GM19025 (cell line): ENCODE measurements at regions not wholly inside any gene's neighbourhood (a gene's known extent, or its start where the extent isn't known, plus 50 kb on each side); places are given as distances from the start of the nearest gene placed in this dataset.
A peak's percentile ranks its signal among the peaks of the same experiment; 100 is the strongest.
"Not testable (repeated sequence)": the region's sequence is repeated elsewhere in the genome, so short reads cannot be mapped to it uniquely, and the experiment has no call there.

Source experiments
- ATAC-seq: cut with Tn5 transposase; IDR thresholded peaks from one replicate; pipeline ENCODE4 v1.9.1; 2021; ENCODE audit warnings: mild to moderate bottlenecking, low read depth, moderate library complexity; ENCODE audit not compliant: unreplicated experiment

DNA sequence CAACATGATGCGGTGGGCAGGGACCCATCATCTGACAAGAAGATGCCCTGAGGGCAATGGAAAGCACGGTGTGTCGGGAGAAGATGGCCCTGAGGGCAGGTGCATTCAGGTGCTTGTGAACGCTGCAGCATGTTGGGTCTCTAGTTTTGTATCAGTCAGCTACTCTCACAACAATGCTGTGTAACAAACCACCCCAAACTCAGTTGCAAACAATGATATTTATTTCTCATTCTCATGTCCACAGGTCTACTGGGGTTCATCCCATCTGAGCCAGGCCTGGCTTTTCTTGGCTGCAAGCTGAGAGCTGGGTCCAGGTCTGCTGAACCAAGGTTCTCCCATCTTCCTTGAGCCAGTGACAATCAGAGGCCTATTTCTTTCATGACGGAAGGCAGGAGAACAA is 461.6 kb downstream of the PREX1 start:
- ATAC-seq = no peak

DNA sequence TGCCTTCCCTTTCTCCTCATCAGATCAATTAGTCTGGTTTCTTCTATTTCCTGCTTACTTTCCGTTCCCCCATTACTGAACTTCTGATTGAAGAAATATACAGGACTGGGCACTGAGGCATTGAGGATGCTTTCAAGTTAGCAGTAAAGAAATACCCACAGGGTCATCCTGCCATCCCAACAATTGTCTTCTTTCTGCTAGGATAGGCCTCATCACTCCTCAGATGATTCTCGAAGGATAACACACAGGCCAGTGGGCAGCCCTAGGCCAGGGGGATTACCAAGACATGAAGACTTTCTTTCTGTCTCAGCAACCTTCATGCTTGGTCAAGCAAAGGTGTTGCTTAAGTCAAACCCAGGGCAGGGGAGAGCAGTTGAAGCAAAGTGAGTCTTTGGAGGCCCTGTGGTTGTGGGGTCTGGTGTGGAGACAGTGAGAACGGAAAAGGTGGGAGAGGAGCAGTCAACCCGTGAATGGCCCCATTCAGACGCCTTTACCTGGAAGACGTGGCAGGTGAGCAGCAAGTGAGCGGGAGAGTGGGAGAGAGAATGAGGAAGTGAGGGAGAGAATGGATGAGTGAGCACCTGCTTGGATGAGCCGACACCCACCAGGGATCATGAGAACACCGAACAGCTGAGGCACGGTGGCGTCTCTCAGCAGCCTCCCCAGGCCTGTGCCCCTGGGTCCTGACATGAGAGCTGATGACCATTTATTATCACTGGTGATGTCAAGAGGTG is 462.9 kb downstream of the PREX1 start:
- no peak for ATAC-seq

DNA sequence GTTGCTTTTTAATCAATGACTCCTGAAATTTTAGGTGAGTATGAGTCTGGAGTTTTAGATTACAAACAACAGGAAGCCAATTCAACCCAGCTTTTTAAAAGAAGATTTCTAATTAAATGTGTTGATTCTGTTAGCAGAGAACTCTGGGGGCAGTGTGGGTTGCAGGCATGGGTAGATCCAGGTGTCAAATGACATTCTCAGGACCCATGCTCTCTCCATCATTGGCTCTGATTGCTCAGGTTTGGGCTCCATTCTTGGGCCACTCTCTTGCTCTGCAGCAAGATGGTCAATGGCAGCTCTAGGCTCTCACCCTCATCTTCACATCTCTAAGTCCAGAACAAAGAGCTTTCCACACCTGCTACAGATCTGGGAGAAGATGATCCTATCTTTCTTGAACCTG is 463.7 kb downstream of the PREX1 start:
- ATAC-seq = no peak

DNA sequence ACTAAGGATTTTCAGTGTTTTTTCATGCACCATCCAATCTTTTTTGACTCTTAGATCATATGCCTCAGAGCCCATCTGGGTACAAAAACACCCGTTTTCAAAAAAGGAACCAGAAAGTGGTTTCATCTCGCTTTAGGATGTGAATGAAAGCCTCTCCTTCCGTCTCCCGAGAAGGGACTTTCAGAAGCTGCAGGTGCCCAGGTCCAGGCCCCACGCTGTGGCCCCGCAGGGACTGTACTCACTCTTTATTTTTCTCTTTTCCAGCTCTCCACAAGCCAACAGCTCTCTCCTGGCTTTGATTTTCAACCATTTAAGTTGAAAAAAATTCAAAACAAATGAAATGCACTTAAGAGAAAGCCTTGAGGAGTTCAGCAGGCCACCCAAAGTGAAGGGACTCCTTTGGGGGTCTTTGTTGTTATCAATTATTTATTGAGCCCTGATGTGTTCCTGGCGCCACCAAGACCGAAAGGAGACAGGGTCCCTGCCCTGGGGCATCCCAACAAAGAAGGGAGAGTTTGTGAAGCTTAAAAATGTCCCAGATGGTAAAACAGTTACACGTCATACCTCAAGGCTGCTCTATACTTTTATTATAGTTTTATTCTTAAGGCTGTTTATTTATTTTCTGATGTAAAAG is 467.3 kb downstream of the PREX1 start:
- peak; percentile 29 for ATAC-seq

DNA sequence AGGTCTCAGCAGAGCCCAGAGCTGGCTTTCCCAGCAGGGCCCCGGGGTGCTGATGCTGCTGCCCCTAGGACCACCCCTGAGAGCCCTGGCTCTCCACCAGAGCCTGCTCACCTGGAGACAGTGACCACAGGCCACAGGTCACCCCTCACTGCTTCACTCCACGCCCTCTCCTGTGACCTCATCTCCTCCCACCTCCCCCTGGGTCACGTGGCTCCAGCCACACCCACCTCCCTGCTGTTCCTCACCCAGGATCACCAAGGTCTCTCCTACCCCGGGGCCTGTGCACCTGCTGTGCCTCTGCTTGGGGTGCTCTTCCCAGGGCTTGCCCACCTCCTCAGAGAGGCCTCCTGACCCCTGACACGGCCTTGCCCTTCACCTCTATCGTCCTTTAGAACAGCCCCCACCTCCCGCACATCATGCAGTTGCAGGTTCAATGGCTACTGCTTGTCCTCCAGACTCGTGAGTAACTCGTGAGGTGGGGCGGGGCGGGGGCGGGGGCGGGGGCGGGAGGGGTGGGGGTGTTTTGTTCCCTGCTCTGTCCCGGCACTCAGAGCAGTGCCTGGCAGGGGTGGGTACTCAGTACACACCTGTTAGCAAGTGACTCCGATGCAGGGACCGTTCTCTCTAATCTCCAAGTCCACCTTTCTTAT is 468.0 kb downstream of the PREX1 start:
- peak; percentile 70 for ATAC-seq

DNA sequence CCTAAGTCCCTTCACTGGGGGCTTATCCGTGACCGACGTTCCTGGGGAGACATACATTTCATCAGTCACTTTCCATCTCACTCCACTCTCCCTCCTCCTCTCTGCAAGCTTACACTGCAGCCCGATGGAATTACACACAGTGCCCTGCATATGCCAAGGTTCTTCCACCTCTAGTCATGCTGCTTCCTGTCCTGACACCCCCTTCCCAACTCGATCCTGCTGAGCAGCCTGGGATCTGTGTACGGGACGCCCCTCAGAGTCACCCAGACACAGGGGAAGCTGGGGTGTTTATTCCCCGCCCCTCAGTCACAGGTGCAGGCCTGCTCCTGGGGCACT is 468.8 kb downstream of the PREX1 start:
- not testable (repeated sequence) for ATAC-seq

DNA sequence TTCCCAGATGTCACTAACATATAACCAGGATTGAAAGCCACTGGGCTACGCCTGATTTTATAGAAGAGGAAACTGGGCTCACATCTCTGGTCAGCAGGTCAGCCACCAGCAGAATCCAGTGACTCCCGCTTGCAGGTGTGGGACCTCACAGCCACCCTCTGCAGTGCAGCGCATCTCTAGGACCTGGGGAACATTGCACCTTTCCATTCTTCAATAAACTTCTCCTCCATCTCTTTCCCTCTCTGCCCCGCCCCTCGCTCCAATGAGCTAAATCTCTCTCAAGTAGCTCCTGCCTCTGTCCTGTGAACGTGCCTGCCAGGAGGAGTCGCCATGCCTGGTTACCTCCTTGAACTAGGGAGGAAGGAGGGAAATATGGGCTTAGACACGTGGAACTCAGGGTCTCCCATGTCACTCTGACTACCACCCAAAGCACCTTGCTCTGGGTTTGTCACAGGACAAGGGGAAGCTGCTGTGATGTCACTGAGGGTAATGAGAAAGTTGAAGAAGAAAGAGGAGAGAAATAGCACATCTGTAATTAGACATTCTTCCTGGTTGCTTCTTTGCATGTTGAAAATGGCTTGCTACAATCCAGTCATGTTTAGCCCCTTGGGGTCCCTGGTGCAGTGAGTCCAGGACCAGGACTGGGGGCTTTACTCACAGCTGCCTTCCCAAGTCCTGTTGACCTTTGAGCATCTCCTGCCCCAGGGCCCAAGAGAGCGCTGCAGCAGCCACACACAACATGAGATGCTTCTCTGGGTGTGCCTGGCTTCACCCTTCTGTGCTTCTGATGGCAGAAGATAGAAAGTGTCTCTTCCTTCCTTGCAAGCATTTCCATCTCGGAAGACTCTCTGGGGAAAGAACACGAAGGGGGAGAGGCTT is 469.4 kb downstream of the PREX1 start:
- ATAC-seq = no peak

DNA sequence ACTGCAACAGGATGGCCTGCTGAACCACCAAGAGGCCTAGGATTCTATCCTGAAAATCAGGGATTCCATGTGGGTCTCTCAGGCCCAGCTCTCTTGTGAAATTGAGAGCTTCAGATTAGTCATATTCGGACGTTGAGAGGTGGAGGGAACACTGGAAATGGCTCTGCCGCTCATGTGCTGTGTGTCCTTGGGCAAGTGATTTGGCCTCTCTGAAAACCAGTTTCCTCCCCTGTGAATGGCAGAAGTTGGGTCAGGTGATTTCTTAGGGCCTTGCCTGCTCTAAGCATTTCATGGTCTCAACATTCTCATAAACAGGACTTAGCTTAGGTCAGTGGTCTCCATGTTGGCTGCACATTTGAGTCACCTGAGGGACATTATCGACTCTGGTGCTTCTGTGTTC is 470.1 kb downstream of the PREX1 start:
- no peak for ATAC-seq

DNA sequence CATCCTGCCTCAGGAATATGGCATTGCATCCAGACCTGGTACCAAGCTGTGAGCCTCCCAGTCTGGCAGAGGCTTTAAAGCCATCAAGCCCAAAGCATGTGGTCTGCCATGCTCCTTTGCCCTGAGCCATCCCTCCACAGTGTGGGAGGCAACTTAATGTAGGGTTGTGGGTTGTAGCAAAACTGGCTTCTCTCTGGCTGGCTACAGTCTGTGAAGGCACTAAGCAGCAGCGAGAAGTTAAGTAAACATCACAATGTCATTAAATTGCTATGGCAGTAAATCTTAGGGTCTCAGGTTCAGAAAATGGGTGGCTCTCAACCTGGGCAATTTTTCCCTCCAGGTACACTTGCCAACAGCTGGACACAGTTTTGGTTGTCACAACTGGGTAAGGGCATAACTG is 472.9 kb downstream of the PREX1 start:
- no peak for ATAC-seq

DNA sequence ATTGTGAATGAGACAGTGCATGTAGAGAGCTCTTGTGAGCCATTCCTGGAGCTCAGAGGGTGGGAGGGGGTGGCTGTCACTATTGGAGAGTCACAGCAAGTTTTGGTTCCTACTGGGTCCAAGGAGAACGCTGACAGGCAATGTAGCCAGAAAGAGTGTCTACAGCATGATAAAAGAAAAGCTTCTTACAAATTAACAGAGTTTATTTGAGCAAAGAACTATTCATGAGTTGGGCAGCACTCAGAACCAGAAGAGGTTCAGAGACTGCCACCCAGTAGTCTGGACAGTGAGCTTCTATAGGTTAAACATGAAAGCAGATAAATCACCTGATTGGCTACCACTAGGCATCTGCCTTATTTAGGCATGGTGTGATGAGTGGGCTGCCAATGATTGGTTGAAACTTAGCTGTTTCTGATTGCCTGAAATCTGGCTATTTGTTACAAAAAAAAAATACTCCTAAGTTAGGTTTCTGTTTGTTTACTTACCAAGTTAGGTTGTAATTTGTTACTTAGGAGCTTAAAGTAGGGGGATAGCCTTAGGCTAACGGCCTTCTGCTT is 473.4 kb downstream of the PREX1 start:
- no peak for ATAC-seq

DNA sequence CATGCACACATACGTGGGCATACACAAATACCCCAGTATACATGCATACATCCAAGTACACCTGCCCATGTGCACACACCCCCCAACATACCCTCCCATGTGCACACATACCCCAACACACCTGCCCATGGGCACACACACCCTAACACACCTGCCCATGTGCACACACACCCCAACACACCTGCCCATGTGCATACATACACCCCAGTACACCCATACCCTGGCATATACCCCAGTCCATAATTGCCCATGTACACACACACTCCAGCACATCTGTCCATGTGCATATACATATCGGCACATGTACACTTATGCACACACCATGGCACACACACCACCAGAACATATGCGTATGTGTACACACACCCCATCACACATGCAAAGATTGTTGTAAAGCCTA is 475.2 kb downstream of the PREX1 start:
- ATAC-seq = no peak

DNA sequence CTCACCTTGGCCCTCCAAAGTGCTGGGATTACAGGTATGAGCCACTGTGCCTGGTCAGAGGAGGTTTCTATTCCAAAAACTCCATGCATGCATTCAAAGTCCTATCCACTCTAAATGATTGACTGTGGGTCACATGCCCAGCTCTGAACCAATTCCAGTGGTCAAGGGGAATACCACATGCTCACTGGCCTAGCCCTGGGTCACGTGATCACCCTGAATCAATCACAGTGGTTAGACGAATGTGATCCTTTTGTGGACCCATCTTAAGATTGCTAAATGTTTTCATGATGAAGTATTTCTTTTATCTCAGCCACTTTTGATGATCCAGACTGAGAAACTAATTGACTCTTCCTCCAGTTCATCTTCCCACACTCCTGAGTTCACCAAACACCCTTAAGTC is 475.8 kb downstream of the PREX1 start:
- no peak for ATAC-seq

DNA sequence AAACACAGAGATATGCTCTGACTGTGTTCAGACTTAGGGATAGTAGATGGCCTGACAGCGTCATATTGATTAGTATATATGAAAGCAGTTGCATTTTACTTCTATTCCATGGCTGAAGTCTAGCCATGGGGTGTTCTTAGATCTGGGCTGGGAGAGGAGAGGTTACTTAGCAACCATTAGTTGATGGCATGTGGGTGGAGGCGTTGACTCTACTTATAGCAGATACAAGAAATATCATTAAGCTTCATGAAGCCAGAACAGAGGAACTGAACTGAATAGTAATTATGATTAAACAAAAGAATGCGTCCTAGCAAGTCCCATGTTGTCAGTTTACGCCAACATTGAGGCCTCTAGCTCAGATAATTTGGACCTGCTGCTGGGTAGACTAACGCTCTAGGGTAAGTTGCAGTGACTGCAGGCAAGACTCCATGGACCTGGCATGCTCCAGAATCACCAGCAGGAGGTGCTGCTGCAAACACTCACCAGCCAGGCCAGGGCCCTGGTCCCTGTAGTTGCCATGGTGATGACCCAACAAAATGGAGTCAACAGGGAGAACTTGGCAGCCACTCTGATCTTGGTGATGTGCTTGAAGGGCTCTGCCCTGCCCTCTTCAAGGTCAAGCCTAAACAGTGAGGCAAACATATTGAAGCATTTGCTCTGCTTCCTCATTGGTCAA is 477.3 kb downstream of the PREX1 start:
- no peak for ATAC-seq

DNA sequence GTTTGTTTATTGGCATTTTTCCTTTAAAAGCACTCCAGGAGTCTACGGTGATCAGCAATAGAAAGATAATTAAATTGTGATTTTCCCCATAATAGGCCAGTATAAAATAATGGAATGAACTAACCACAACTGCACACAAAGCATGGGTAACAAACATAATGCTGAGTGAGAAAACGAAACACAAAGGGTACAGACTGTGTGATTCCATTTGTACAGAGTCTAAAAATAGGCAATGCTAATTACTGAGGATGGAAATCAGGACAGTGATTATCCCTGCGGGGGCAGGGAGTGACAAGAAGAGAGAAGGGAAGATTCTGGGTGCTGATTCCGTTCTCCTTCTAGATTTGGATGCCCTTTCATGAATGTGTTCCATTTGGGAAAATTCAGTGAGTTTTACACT is 478.1 kb downstream of the PREX1 start:
- no peak for ATAC-seq

DNA sequence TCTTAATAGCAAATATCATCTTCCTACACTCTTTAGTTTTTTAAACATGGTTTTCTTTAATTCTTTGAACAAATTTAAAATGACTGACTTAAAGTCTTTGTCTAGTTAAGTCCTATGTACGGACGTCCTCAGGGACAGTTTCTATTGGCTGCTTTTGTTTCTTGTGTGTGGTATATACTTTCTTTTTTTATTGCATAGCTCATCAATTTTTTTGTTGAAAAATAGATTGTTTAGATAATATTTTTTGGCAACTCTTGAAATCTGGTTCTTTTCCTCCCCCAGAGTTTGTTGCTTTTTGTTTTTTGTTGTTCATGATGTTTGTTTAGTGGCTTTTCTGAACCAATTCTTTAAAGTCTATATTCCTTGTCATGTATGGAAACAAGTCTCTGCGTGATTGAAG is 479.8 kb downstream of the PREX1 start:
- ATAC-seq = no peak

DNA sequence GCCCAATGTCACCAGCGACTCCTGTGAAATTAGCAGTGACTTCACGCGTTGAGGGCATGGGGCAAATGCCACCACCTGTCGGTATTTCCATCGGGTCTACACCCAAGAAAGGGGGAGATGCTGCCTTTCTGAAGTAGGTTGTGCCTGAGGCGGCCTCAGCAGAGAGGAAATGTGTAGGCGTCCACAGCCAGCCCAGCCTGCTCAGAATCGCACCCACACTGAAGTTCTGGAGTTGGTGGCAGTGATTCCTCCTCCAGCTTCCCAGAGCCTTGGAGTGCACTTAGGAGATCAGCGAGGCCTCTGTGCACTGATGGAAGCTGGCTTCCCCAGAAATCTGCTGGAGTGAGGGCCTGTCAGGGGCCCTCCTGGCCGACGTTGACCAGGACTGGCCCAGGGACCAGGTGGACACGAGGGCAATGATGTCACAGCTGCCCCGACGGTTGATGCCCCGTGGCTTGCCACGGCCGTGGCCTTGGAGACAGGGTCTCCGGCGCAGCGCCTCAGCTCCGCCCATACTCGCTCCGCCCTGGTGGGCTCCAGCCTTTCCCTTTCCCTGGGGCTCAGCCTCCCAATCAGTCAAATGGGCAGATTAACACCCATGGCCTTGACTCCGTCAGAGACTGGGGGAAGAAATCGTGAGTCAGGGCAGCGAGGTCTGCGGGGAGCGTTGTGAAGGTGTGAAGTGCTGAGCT is 484.8 kb downstream of the PREX1 start:
- no peak for ATAC-seq

DNA sequence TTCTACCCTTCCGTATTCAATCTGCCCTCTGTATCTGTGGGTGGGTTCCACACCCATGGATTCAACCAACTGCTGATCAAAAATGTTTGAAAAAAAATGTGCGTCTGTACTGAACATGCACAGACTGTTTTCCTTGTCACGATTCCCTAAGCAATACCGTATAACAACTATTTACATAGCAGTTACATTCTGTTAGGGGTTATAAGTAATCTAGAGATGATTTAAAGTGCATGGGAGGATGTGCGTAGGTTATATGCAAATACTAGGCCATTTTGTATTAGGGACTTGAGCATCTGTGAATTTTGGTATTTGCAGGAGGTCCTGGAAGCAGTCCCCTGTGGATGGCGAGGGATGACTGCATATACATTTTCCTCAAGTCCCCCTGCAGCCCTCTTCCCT is 486.9 kb downstream of the PREX1 start:
- no peak for ATAC-seq

DNA sequence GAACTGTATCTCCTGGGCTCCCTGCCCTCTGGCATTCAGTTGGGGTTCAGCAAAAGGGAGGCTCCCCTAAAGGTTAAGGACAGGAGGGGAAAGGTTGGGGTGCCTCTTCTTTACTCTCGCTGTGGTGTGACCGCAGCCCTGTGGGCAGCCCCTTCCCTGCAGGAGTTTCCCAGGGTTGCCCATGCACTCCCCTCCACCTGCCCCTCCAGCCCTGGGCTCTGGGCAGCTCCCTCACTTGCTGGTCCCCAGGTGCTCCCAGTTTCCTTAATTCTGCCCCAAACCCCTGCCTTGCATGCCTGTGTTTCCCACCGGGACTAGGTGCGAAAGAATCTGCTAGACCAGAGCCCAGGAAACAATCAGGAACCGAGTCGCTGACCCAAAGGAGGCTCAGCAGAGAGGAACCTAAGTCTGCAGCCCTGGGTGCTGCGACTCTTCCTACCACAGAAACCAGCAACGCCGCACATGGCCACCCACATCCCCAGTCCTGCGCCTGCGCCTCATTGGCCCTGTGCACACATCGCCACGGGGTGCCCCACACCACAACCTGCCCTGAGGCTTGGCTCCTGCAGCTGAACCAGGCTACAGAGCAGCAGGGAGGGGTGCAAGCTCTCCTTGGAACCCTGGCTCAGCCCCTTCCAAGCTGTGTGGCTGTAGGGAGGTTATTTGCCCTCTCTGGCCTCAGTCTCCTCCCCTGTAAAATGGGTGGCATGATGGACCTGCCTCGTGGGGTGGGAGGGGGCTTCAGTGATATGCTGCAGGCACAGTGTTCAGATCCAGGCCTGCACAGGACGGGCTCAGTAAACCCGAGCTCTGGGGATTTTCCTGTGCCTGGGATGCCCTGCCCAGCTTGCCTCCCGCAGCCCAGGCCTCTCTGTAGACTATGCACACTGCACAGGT is 487.6 kb downstream of the PREX1 start:
- ATAC-seq = peak; percentile 51
